Fibroblast of lung (primary cell): ENCODE measurements at regions not wholly inside any gene's neighbourhood (a gene's known extent, or its start where the extent isn't known, plus 50 kb on each side); places are given as distances from the start of the nearest gene placed in this dataset.

Experiments used
- EZH2 ChIP-seq: IDR thresholded peaks from 2 replicates; pipeline ENCODE4 v1.5.1; 2012; ENCODE audit warnings: low read length, control low read depth, mild to moderate bottlenecking; ENCODE audit errors: missing control alignments
- TF ChIP-seq, protein P1 (sequence below), 2 donors: IDR thresholded peaks in 1 of 2; conservative IDR thresholded peaks in 1 of 2; 1 replicate in 1 of 2; 2 replicates in 1 of 2; pipeline ENCODE4 v1.5.1; 2011 to 2012; ENCODE audit warnings: low read length in 2 of 2, control low read depth in 1 of 2, inconsistent platforms in 1 of 2, low read depth in 1 of 2, mild to moderate bottlenecking in 1 of 2

DNA sequence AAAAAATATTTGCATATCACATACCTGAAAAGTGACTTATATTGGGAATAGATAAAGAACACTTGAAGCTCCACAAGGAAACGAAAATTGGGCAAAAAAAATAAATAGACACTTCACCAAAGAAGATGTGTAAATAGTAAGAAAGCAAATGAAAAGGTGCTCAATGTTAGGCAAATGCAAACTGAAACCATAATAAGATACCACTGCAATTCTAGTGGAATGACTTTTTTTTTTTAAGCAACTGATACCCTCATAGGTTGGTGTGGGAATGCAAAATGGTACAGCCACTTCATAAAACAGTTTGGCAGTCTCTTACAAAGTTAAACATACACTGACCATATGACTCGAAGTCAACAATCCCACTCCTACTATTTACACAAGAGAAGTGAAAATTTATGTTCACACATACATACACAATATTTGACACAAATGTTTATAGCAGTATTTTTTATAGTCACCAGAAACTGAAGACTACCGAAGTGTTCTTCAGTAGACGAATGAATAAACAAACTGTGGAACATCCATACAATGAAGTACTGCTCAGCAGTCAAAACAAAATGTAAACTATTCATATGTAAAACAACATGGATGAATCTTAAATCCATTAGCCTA, 176.3 kb downstream of the ZMAT3 start:
- TF ChIP-seq, protein P1, sequence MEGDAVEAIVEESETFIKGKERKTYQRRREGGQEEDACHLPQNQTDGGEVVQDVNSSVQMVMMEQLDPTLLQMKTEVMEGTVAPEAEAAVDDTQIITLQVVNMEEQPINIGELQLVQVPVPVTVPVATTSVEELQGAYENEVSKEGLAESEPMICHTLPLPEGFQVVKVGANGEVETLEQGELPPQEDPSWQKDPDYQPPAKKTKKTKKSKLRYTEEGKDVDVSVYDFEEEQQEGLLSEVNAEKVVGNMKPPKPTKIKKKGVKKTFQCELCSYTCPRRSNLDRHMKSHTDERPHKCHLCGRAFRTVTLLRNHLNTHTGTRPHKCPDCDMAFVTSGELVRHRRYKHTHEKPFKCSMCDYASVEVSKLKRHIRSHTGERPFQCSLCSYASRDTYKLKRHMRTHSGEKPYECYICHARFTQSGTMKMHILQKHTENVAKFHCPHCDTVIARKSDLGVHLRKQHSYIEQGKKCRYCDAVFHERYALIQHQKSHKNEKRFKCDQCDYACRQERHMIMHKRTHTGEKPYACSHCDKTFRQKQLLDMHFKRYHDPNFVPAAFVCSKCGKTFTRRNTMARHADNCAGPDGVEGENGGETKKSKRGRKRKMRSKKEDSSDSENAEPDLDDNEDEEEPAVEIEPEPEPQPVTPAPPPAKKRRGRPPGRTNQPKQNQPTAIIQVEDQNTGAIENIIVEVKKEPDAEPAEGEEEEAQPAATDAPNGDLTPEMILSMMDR (conservative IDR thresholded peaks at IDR 0.05 in 1 of 2, IDR thresholded peaks at IDR 0.05 in 1 of 2; ENCODE audit: low read depth in 1 of 2, low read length in 2 of 2): no peak
- no peak for TF ChIP-seq EZH2
